ENCODE measurements at regions not wholly inside any gene's neighbourhood (a gene's known extent, or its start where the extent isn't known, plus 50 kb on each side); places are given as distances from the start of the nearest gene placed in this dataset.
"Not testable (repeated sequence)": the region's sequence is repeated elsewhere in the genome, so short reads cannot be mapped to it uniquely, and the experiment has no call there.

GRCh38 chr7:17440025-17440784, 141.8 kb downstream of the AHR start:
- not testable (repeated sequence) for TF ChIP-seq CTCF (IDR thresholded peaks at IDR 0.05; ENCODE audit: insufficient read depth, low read length, poor library complexity, severe bottlenecking); EZH2phosphoT487 (conservative IDR thresholded peaks at IDR 0.05; ENCODE audit: low read length)
